Hematopoietic multipotent progenitor cell (in vitro differentiated cells): ENCODE measurements at regions not wholly inside any gene's neighbourhood (a gene's known extent, or its start where the extent isn't known, plus 50 kb on each side); places are given as distances from the start of the nearest gene placed in this dataset.
"Not testable (repeated sequence)": the region's sequence is repeated elsewhere in the genome, so short reads cannot be mapped to it uniquely, and the experiment has no call there.

ENCODE experiments used
- DNase-seq, 3 donors: peaks; one replicate each; pipeline ENCODE4 v3.0.0-alpha.2; 2011 to 2015; ENCODE audit warnings: low read depth in 2 of 3, low spot score in 2 of 3

- DNase-seq: no peak
Measured at GRCh38 chr2:139617747-139618146, 837.6 kb upstream of the NXPH2 start.

DNA sequence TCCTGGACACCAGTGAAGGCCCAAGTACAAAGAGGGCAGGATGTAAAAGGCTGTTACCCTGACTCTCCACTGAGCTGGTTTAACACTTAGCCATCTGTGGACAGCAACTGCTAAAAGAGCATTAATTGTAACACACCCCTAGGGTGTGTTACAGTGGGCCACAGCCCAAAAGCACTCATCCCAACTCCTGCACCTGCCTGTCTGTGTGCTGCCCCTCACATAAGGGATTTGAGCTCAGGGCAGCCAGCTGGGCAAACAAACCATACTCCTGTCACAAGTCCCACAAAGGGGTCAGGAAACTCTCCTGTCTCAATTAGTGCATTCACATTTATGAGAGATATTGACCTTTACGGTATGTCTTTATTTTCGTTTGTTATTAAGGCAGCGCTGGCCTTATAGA, 833.1 kb upstream of the NXPH2 start:
- no peak for DNase-seq

DNA sequence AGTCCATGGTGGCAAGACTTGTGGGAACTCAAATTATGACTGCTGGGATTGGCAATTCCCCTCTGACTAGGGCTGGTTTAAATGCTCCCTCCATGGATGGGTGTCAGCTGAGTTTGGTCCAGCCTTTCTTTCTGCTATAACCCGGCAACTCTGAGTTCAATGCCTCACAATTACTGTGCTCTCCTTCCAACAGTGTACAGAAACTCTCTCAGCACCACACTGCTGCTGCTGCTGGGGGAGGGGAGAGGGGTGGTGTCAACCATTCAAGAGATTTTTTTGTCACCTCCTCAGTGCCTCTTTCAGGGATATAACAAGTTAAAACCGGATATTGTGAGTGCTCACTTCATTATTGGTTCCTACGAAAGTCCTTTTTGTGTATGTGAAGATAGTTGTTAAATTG, 830.3 kb upstream of the NXPH2 start:
- no peak for DNase-seq

GRCh38 chr2:139609109-139609508, 828.9 kb upstream of the NXPH2 start:
- DNase-seq: no peak

DNA sequence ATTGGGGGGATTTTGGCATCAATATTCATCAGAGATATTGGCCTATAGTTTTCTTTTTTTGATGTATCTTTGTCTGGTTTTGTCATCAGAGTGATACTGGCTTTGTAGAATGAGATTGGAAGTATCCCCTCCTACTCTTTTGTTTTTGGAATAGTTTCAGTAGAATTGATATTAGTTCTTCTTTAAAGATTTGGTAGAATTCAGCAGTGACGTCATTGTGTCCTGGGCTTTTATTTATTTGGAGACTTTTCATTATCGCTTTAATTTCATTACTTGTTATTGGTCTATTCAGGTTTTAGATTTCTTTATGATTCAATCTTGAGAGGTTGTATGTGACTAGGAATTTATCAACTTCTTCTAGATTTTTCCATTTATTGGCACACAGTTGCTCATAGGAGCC, 825.5 kb upstream of the NXPH2 start:
- DNase-seq: no peak

DNA sequence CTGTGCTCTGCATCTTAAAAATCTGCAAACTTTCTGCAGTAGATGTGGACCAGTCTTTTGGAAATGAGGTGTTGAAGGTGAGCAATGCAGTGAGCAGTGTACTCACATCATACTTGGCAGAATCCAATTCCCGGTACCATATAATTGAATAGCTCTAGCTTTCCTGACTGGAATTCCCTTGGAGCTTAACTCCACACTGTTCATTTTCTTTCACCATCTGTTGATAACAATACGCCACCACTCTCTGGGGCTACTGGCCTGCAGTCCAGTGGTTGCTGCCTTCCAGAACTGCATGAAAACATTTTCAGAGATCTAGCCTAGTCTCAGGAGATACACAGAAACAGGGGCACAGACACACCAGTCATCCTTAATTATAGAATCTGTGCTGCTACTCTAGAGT, 820.0 kb upstream of the NXPH2 start:
- DNase-seq: no peak

DNA sequence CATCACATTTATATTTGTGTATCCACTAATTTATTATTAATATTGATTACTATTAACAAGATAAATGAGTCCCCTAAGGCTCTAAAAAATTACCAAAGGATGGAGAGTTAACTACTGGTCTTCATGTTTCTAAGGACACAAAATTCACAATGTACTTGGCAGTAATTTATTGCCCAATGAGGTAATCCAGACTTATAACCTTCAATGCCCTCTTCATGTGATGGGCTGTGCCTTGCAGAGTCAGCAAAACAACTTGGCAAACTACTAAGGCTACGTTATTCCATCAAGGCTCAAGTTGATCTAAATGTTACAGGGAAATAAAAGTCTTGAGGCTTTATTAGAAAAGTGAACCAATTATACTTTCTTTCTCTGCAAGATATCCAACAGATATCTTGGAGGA, 804.9 kb upstream of the NXPH2 start:
- DNase-seq: no peak

GRCh38 chr2:139574371-139574770, 794.2 kb upstream of the NXPH2 start:
- no peak for DNase-seq

DNA sequence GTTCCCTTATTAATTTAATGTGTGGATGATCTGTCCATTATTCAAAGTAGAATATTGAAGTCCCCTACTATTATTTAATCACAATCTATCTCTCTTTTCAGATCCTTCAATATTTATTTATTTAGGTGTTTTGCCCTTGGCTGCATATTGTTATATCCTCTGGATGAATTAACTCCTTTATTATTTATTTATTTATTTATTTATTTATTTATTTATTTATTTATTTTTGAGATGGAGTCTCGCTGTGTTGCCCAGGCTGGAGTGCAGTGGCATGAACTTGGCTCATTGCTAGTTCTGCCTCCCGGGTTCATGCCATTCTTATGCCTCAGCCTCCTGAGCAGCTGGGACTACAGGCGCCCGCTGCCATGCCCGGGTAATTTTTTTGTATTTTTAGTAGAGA, 776.6 kb upstream of the NXPH2 start:
- DNase-seq: no peak

DNA sequence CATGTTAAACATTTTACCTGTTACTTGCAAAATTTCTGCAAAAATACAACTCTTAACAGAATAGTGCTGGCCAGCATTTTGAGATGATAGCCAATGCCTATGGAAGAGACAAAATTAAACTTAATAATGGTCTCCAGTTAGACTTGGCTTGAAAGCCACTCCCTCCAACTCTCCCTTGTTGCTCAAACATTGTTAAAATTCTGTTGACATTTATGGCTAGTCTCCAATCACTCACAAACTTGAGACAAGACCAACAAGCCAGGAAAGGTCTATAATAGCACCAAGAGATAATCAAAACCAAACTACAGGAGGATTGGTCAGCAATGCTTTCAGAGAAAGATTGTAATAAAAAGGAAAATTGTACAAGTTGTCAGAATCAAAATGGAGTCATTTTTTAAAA, 770.7 kb upstream of the NXPH2 start:
- DNase-seq: no peak

DNA sequence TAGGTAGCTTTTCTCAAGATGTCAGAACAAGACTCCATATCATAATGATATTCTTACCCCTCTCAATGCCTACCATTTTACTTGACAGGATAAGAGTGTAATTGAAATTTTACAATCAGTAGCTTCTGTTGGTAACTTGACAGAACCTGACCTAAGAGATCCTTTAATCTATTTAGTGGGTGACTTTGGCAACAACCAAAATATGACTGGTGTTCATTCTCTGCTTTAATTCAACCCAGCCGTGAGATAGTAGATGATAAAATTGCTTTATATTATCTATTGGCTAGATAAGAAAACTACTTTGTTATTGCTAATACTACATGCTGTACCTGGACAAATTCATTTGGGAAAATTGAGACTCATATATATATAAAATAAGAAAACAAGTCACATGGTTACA, 770.2 kb upstream of the NXPH2 start:
- no peak for DNase-seq

DNA sequence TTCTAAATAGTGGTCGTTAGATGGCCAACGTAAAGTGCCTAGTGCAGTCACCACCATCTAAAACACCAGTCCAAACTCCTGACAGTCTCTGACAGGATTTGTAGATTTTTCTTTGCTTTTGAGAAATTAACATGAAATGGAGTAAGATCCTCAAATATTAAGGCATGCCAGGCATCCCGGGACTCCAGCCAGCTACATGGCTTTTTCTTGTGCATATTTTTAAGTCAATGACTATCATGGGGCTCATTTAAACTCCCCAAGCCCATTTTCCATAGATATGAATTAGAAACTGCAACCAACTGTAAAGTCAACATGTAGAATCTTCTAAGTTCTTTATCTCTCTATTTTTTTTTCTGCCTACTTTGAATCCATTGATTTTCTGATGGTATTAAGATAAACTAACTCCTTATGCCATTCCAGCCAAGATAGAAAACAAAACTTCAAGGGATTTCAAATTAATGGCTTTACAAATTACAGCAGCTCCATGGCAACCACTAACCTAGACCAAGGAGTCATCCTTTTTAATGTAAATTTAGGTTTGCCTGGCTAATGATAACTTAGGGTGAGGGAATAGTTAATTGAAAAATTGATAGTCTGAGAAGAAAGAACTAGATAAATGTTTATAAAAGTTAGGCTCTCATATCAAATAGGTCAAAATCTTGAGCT, 764.1 kb upstream of the NXPH2 start:
- DNase-seq: no peak

DNA sequence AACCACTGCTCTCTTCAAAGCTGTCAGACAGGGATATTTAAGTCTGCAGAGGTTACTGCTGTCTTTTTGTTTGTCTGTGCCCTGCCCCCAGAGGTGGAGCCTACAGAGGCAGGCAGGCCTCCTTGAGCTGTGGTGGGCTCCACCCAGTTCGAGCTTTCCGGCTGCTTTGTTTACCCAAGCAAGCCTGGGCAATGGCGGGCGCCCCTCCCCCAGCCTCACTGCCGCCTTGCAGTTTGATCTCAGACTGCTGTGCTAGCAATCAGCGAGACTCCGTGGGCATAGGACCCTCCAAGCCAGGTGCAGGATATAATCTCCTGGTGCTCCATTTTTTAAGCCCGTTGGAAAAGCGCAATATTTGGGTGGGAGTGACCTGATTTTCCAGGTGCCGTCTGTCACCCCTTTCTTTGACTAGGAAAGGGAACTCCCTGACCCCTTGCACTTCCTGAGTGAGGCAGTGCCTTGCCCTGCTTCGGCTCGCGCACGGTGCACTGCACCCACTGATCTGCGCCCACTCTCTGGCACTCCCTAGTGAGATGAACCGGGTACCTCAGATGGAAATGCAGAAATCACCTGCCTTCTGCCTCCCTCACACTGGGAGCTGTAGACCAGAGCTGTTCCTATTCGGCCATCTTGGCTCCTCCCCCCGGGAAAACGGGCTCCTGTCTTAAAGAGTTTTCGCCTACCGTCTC, 758.3 kb upstream of the NXPH2 start:
- DNase-seq: not testable (repeated sequence)

- no peak for DNase-seq
Measured at GRCh38 chr2:139529080-139529479, 748.9 kb upstream of the NXPH2 start.

- no peak for DNase-seq
Measured at GRCh38 chr2:139526781-139527180, 746.6 kb upstream of the NXPH2 start.

DNA sequence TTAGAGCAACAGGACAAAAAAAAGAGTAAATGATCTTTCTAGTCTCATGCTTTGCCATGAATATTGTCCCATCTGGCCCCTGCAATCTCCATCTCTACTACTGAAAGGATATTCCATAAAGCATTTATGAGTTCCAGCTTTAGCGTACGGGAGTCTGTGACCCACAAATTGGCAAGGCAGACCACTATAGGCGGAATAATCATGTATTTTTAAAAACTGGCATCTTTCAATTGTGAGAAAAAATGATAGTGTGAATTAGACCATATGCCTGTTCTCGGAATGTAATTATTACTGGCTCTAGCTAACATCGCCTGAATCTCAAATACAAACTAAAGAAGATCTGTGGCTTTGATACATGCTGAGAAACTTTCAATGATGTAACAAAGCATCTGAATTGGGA, 738.1 kb upstream of the NXPH2 start:
- DNase-seq: no peak

- no peak for DNase-seq
Measured at GRCh38 chr2:139514951-139515350, 734.8 kb upstream of the NXPH2 start.

DNA sequence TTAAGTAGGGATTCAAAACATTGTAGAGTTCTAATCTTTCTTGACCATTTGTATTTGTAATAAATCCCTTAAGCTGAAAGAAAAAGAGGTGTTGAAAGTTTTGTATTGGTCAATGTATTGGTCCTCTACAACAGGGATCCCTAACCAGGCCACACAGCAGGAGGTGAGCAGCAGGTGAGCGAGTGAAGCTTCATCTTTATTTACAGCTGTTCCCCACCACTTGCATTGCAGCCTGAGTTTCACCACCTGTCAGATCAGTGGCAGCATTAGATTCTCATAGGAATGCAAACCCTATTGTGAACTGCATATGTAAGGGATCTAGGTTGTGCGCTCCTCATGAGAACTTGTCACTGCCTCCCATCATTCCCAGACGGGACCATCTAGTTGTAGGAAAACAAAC, 715.7 kb upstream of the NXPH2 start:
- no peak for DNase-seq

DNA sequence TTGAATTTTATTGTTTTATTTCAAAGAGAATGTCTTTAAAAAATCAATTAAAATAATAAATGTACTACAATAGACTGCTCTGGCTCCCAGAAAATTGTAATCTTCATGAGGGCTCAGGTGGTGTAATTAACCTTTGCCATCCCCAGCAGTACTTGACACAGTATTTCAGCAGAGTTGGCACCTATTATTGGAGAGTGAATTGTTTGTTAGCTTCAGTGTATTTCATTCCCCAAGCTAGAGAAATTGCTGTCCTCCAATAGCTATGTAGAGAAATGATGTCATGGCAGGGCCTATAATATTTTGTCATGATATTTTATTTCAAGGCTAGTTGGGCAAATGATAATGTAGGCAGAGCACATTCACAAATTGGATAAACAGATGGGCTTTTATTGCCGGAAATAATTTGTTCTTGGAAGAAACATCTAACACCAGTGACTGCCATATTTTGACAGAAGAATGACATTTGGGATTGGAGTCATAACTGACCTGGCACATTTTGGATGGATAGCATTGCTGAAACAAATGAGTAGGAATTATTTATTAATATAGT, 712.0 kb upstream of the NXPH2 start:
- DNase-seq: no peak

DNA sequence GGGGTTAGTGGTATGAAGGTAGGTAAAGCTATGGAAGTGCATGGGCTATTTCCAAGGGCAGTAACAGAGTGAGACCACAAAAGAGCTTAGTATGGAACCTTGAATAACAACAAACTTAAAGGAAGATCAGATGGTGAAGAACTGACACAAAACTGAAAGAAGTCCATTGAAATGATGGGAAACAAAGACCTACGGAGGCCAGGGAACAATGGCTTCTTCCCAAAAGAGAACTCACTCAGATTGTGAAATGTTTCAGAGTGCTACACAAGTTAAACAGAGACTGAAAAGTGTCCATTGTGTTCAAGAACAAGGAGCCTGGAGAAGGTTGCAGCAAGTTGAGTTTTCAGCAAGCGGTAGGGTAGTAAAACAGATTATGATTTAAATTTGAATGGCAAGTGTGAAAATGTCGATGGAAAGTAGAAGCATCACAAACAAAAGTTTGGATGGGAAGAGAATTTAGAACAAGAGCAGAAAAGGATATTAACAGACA, 700.0 kb upstream of the NXPH2 start:
- no peak for DNase-seq

- no peak for DNase-seq
Measured at GRCh38 chr2:139478165-139478914, 698.1 kb upstream of the NXPH2 start.

DNA sequence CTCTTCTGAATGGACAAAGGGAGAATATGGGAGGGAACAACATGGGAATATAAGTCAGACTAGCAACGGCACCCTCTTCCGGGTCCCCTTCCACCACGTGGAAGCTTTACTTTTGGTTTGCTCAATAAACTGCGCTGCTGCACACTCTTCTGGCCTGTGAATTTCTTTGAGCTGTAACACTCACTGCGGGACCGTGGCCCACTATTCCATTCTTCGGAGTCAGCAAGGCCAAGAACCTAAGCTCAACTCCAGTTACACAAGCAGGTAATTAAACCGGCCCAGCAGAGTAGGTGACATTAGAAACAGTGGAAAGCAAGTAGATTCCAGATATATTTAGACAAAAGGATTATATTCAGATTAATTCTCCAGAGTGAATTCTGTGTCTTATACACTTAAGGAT, 697.4 kb upstream of the NXPH2 start:
- DNase-seq: no peak
